Heart left ventricle (tissue), 13 donors: ENCODE measurements at regions not wholly inside any gene's neighbourhood (a gene's known extent, or its start where the extent isn't known, plus 50 kb on each side); places are given as distances from the start of the nearest gene placed in this dataset.

ENCODE experiments used
- CTCF ChIP-seq, 12 donors: fragments of 200-600 bp; sonication (generic) in 4 of 12; IDR thresholded peaks; one replicate each; pipeline versions ENCODE4 v1.5.0 to v1.8.0; 2018 to 2022; ENCODE audit warnings: antibody characterized with exemption in 12 of 12, mild to moderate bottlenecking in 5 of 12
- POLR2A ChIP-seq, 2 donors: fragments of 450-650 bp; IDR thresholded peaks; one replicate each; pipeline ENCODE4 v1.6.1; 2017; ENCODE audit warnings: antibody characterized with exemption in 2 of 2, mild to moderate bottlenecking in 2 of 2, moderate library complexity in 2 of 2
- donor health status: ischemic (EF 13 %, LVEDD 7.1; RV severe dilation, severe dysfunction).
- donor health status: DM: no; HTN: yes; CAD: no.
- donor health status: DM: no; HTN: no; CAD: no.
- donor health status: ischemic (EF 25% LVEDD 6.9; RV normal size, moderate dysfunction).
- donor health status: ischemic (EF 25% LVEDD 5.7; RV mildly dilated, moderate dysfunction).
- donor health status: ischemic (EF 35%, LVEDD 5.7; RV mildly dilated, moderate dysfunction).
- donor health status: nonischemic (EF 11% LVEDD 7.7; RV severe dilation, severe dysfunction).
- donor health status: DM: yes; HTN: yes; CAD: no.
- donor health status: PGD.
- donor health status: ischemic (EF 29% LVEDD 5.4; RV normal size, mild dysfunction).
- donor health status: nonischemic (EF 23%, LVEDD 6.1; RV moderate dilation, normal function).

- TF ChIP-seq CTCF (IDR thresholded peaks at IDR 0.05) (no peak), POLR2A (IDR thresholded peaks at IDR 0.05) (no peak)
These were observed 173.2 kb downstream of the CDH26 start for GRCh38 chr20:60131375-60131774.
